GM21619 (cell line): ENCODE measurements at regions not wholly inside any gene's neighbourhood (a gene's known extent, or its start where the extent isn't known, plus 50 kb on each side); places are given as distances from the start of the nearest gene placed in this dataset.
"Not testable (repeated sequence)": the region's sequence is repeated elsewhere in the genome, so short reads cannot be mapped to it uniquely, and the experiment has no call there.

Experiments
- ATAC-seq: cut with Tn5 transposase; IDR thresholded peaks from one replicate; pipeline ENCODE4 v1.9.1; 2021; ENCODE audit not compliant: unreplicated experiment

GRCh38 chr1:99496067-99496466, 149.8 kb upstream of the PALMD start:
- no peak for ATAC-seq

- ATAC-seq = no peak
These were observed 148.2 kb upstream of the PALMD start for GRCh38 chr1:99497690-99498089.

GRCh38 chr1:99500541-99500940, 145.4 kb upstream of the PALMD start:
- no peak for ATAC-seq

- no peak for ATAC-seq
These were observed 144.0 kb upstream of the PALMD start for GRCh38 chr1:99501871-99502270.

- no peak for ATAC-seq
These were observed 143.5 kb upstream of the PALMD start for GRCh38 chr1:99502400-99502799.

- ATAC-seq = no peak
These were observed 142.6 kb upstream of the PALMD start for GRCh38 chr1:99503276-99503747.

GRCh38 chr1:99504287-99504686, 141.6 kb upstream of the PALMD start:
- ATAC-seq = no peak

GRCh38 chr1:99506631-99507030, 139.3 kb upstream of the PALMD start:
- ATAC-seq = no peak

- not testable (repeated sequence) for ATAC-seq
These were observed 138.5 kb upstream of the PALMD start for GRCh38 chr1:99507446-99507845.

- ATAC-seq = no peak
These were observed 137.8 kb upstream of the PALMD start for GRCh38 chr1:99507906-99508732.

- ATAC-seq = not testable (repeated sequence)
These were observed 137.0 kb upstream of the PALMD start for GRCh38 chr1:99508733-99509445.

- ATAC-seq = not testable (repeated sequence)
These were observed 130.9 kb upstream of the PALMD start for GRCh38 chr1:99514823-99515552.

GRCh38 chr1:99516141-99516540, 129.8 kb upstream of the PALMD start:
- no peak for ATAC-seq

GRCh38 chr1:99520121-99520520, 125.8 kb upstream of the PALMD start:
- no peak for ATAC-seq

GRCh38 chr1:99525331-99525730, 120.6 kb upstream of the PALMD start:
- ATAC-seq = no peak

- no peak for ATAC-seq
These were observed 118.8 kb upstream of the PALMD start for GRCh38 chr1:99527078-99527477.

- ATAC-seq = no peak
These were observed 118.4 kb upstream of the PALMD start for GRCh38 chr1:99527545-99527944.

- ATAC-seq = no peak
These were observed 116.9 kb upstream of the PALMD start for GRCh38 chr1:99529002-99529401.

- no peak for ATAC-seq
These were observed 114.2 kb upstream of the PALMD start for GRCh38 chr1:99531578-99532275.

- no peak for ATAC-seq
These were observed 113.7 kb upstream of the PALMD start for GRCh38 chr1:99532276-99532580.
